K562 (cell line): ENCODE measurements at regions not wholly inside any gene's neighbourhood (a gene's known extent, or its start where the extent isn't known, plus 50 kb on each side); places are given as distances from the start of the nearest gene placed in this dataset.

Experiments
- ATAC-seq: fragments of 200-7000 bp; cut with Tn5 transposase; 3 replicates; pipeline ENCODE4 v1.9.1; 2020; ENCODE audit warnings: moderate library complexity
- BruUV-seq: library from RNA; stranded (reverse); fragments of 400-500 nt; replicated peaks from 2 replicates; lab custom pipeline; 2021; lab: Mats Ljungman, UMichigan
- CTCF ChIA-PET: fragments of 300-600 bp; formaldehyde crosslinking; extraction: SDS; loops from one replicate; lab custom pipeline; 2021; ENCODE audit warnings: low intra/inter-chr PET ratio; lab: Yijun Ruan, JAX
- POLR2A ChIA-PET: fragments of 300-600, 350-650 bp; sonication (Branson Sonifier 250); formaldehyde crosslinking; extraction: SDS; loops from one replicate; lab custom pipeline; 2021; ENCODE audit warnings: antibody characterized with exemption, inconsistent platforms; lab: Yijun Ruan, JAX
- DNase-seq, 4 experiments: peaks; one replicate each; pipeline versions ENCODE4 v3.0.0 to v3.0.0-alpha.2; 2011 to 2018; ENCODE audit warnings: low spot score in 3 of 4, mixed read lengths in 3 of 4; ENCODE audit errors: extremely low read depth in 1 of 4
- FAIRE-seq: peaks from 2 replicates; lab custom pipeline; 2011; peaks lifted over from hg19 to GRCh38; lab: Jason Lieb, UNC
- H2AFZ ChIP-seq: 2 replicates; pipeline ENCODE4 v1.6.0; 2011; ENCODE audit warnings: low read depth, low read length, control low read depth, inconsistent platforms
- H3K27ac ChIP-seq: fragments of 200-600 bp; 3 replicates; pipeline ENCODE4 v1.8.0; 2011; ENCODE audit warnings: low read depth, mild to moderate bottlenecking, control low read depth, inconsistent platforms, low read length, moderate library complexity, mixed read lengths; ENCODE audit errors: extremely low read depth
- H3K27me3 ChIP-seq, 2 experiments: fragments of 300-600 bp in 1 of 2; 2 replicates in 1 of 2; 3 replicates in 1 of 2; pipeline versions ENCODE4 v1.6.0 to v1.8.0; 2011; ENCODE audit warnings: inconsistent platforms in 2 of 2, low read length in 2 of 2, mild to moderate bottlenecking in 1 of 2, mixed read lengths in 1 of 2, moderate library complexity in 1 of 2; ENCODE audit not compliant: control insufficient read depth in 2 of 2, insufficient read depth in 2 of 2
- H3K36me3 ChIP-seq: fragments of 300-600 bp; 3 replicates; pipeline ENCODE4 v1.8.0; 2011; ENCODE audit warnings: mild to moderate bottlenecking, low read length, inconsistent platforms; ENCODE audit not compliant: control insufficient read depth, insufficient read depth
- H3K4me1 ChIP-seq, 2 experiments: fragments of 200-600 bp in 1 of 2; replicated peaks in 1 of 2; 2 replicates in 1 of 2; 3 replicates in 1 of 2; pipeline versions ENCODE4 v1.5.1 to v1.8.0; 2011; ENCODE audit warnings: inconsistent platforms in 2 of 2, low read length in 2 of 2, mild to moderate bottlenecking in 1 of 2, mixed read lengths in 1 of 2, moderate library complexity in 1 of 2; ENCODE audit not compliant: control insufficient read depth in 2 of 2, insufficient read depth in 2 of 2
- H3K4me2 ChIP-seq: 2 replicates; pipeline ENCODE4 v1.6.1; 2011; ENCODE audit warnings: low read length, control low read depth, inconsistent platforms, mixed read lengths; ENCODE audit not compliant: insufficient read depth
- H3K4me3 ChIP-seq: fragments of 200-600 bp; sonication (generic), shearing (Covaris generic); 2 replicates; pipeline ENCODE4 v1.5.1; 2016; ENCODE audit warnings: control low read depth, inconsistent platforms
- H3K79me2 ChIP-seq: fragments of 200-600 bp; 3 replicates; pipeline ENCODE4 v1.8.0; 2011; ENCODE audit warnings: low read length, inconsistent platforms; ENCODE audit not compliant: control insufficient read depth, insufficient read depth
- H3K9ac ChIP-seq, 2 experiments: 2 replicates each; pipeline versions ENCODE4 v1.6.0 to v1.6.1; 2011; ENCODE audit warnings: low read depth in 2 of 2, low read length in 2 of 2, control low read depth in 1 of 2, inconsistent platforms in 1 of 2, mild to moderate bottlenecking in 1 of 2, mixed read lengths in 1 of 2; ENCODE audit not compliant: insufficient read depth in 1 of 2
- H3K9me1 ChIP-seq: one replicate; pipeline ENCODE4 v1.6.0; 2011; ENCODE audit warnings: inconsistent platforms, mild to moderate bottlenecking, low read length, moderate library complexity; ENCODE audit not compliant: control insufficient read depth, insufficient read depth
- H3K9me3 ChIP-seq: replicated peaks from 2 replicates; pipeline ENCODE4 v1.5.1; 2011; ENCODE audit warnings: low read depth, low read length, inconsistent platforms; ENCODE audit not compliant: control insufficient read depth, insufficient read depth
- H4K20me1 ChIP-seq: replicated peaks from 2 replicates; pipeline ENCODE4 v1.6.1; 2011; ENCODE audit warnings: low read length, inconsistent platforms, mixed read lengths; ENCODE audit not compliant: control insufficient read depth, insufficient read depth
- DNMT1 ChIP-seq: fragments of 450-650 bp; IDR thresholded peaks from 2 replicates; pipeline ENCODE4 v1.6.1; 2016; ENCODE audit warnings: antibody characterized with exemption, mild to moderate bottlenecking
- E2F3 ChIP-seq: fragments of 250-450 bp; sonication (Bioruptor Pico); IDR thresholded peaks from 2 replicates; pipeline ENCODE4 v1.4.0; 2020; ENCODE audit warnings: mild to moderate bottlenecking
- HDAC8 ChIP-seq: fragments of 450-650 bp; IDR thresholded peaks from 2 replicates; pipeline ENCODE4 v1.6.1; 2016; ENCODE audit warnings: mild to moderate bottlenecking, missing genetic modification characterization, moderate library complexity, missing compliant biosample characterization
- MAFF ChIP-seq: IDR thresholded peaks from 2 replicates; pipeline ENCODE4 v1.6.1; 2012; ENCODE audit warnings: low read length, improper control_type of control experiment
- MCM7 ChIP-seq, 2 experiments: fragments of 450-650 bp; IDR thresholded peaks; 2 replicates each; pipeline ENCODE4 v1.6.1; 2016 to 2018
- PML ChIP-seq: IDR thresholded peaks from 2 replicates; pipeline ENCODE4 v1.6.1; 2012; ENCODE audit warnings: low read length, inconsistent platforms
- POLR2A ChIP-seq: fragments of 450-650 bp; conservative IDR thresholded peaks from 2 replicates; pipeline ENCODE4 v1.6.1; 2016
- ZNF41 ChIP-seq: fragments of 250-450 bp; sonication (Bioruptor Pico); conservative IDR thresholded peaks from 2 replicates; pipeline ENCODE4 v1.4.0; 2020; ENCODE audit warnings: mild to moderate bottlenecking
- WGBS: fragments of 100-300 bp; shearing (Covaris generic); methylation state at CpG from one replicate; pipeline ENCODE4 v1.1.6; 2016; ENCODE audit warnings: low coverage, mixed read lengths; ENCODE audit not compliant: insufficient coverage; ENCODE audit errors: missing lambda C conversion rate; 5-methylcytosine and 5-hydroxymethylcytosine counted together
- in situ Hi-C: fragments of 300-500 bp; cut with MboI; formaldehyde crosslinking; loops from 4 replicates; pipeline ENCODE4 v1.15.0; 2018; ENCODE audit warnings: inconsistent platforms, mixed read lengths
- intact Hi-C: fragments of 100-400 bp; cut with micrococcal nuclease; formaldehyde crosslinking; loops from 2 replicates; pipeline ENCODE4 v1.14.2; 2022
- TF ChIP-seq, protein P1 (sequence below): fragments of 450-650 bp; formaldehyde crosslinking; IDR thresholded peaks from 2 replicates; pipeline ENCODE4 v1.4.0; 2020; ENCODE audit warnings: mild to moderate bottlenecking, moderate library complexity
- TF ChIP-seq, protein P2 (sequence below), 2 experiments: IDR thresholded peaks in 1 of 2; conservative IDR thresholded peaks in 1 of 2; 2 replicates each; pipeline ENCODE4 v1.6.1; 2016; ENCODE audit warnings: low read depth in 2 of 2, mild to moderate bottlenecking in 1 of 2, missing compliant biosample characterization in 1 of 2, missing genetic modification characterization in 1 of 2, moderate library complexity in 1 of 2

DNA sequence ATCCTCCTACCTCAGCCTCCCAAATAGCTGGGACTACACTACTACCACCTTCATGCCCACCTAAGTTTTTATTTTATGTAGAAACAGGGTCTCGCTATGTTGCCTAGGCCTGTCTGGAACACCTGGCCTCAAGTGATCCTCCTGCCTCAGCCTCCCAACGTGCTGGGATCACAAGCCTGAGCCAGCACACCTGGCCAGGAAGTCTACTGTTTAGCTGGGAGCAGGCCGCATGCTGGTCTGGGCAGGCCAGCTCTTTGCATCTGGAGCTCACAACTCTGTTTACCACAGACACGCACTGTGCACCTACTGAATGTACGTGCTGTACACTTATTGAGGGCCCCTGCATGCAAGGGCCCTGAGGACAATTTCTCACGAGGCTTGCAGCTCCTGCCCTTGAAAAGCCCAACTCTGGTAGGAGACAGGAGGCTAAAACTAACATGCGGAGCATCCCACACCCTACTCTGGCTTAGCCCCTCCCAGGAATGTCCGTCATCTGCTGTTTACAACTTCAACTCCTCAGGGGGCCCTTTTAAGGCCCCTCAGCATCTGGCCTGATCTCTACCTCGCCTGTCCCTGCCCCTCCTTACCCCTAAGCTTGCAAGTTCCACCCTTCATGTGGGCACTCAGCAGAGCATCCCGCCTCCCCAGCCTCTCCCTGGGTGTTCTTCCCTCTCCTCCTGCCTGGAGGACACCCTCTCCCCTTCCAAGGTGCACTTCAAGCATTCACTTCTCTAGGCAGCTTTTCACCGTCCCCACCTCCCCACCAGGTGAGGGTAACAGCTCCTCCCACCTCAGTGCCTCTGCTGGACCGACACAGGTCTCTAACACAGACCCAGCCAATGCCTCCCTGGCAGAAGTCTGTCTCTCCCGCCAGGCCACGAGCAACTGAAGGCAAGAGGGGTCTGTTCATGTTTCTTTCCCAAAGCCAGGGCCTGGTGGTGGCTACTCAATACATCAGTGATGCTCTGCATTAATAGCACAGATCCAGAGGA is 114.2 kb upstream of the UQCRFS1 start:
- no TSS peak for BruUV-seq
- 0% methylated on average over 14 of the region's 14 CpGs for WGBS

More for the DNA sequence above, 114.2 kb upstream of the UQCRFS1 start:
- Histone ChIP-seq H4K20me1 (no peaks in the 10 kb centered on the region; the same call in 1 of the 2 replicates), H3K9ac (no peak overlapping the region), H3K36me3 (no peaks in the 10 kb centered on the region), H2AFZ (no peak overlapping the region), H3K27me3 (peaks cover 5 to 18% of the 10 kb centered on the region in 2 experiments; a peak in 3 of 5 replicates), H3K79me2 (no peaks in the 10 kb centered on the region), H3K4me3 (no peak overlapping the region), H3K4me2 (no peak overlapping the region), H3K27ac (no peak overlapping the region), H3K9me1 (no peaks in the 10 kb centered on the region), H3K4me1 (no peaks in the 10 kb centered on the region), H3K9me3 (no peaks in the 10 kb centered on the region)
- CTCF ChIA-PET, result no interaction called here
- POLR2A ChIA-PET, result no interaction called here
- ATAC-seq (no peak), FAIRE-seq (no peak), DNase-seq (no peak)
- TF ChIP-seq, protein P1, sequence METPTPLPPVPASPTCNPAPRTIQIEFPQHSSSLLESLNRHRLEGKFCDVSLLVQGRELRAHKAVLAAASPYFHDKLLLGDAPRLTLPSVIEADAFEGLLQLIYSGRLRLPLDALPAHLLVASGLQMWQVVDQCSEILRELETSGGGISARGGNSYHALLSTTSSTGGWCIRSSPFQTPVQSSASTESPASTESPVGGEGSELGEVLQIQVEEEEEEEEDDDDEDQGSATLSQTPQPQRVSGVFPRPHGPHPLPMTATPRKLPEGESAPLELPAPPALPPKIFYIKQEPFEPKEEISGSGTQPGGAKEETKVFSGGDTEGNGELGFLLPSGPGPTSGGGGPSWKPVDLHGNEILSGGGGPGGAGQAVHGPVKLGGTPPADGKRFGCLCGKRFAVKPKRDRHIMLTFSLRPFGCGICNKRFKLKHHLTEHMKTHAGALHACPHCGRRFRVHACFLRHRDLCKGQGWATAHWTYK (CRISPR knock-in tag), result no peak
- TF ChIP-seq MCM7 (IDR thresholded peaks at IDR 0.05) (no peak), MAFF (no peak), DNMT1 (no peak), HDAC8 (tag) (no peak), E2F3 (CRISPR knock-in tag) (no peak), POLR2A (no peak), PML (no peak), ZNF41 (CRISPR knock-in tag) (no peak)
- TF ChIP-seq, protein P2, sequence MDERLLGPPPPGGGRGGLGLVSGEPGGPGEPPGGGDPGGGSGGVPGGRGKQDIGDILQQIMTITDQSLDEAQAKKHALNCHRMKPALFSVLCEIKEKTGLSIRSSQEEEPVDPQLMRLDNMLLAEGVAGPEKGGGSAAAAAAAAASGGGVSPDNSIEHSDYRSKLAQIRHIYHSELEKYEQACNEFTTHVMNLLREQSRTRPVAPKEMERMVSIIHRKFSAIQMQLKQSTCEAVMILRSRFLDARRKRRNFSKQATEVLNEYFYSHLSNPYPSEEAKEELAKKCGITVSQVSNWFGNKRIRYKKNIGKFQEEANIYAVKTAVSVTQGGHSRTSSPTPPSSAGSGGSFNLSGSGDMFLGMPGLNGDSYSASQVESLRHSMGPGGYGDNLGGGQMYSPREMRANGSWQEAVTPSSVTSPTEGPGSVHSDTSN (CRISPR knock-in tag; IDR thresholded peaks at IDR 0.05; ENCODE audit: low read depth), result no peak
- TF ChIP-seq, protein P2 (tag; conservative IDR thresholded peaks at IDR 0.05; ENCODE audit: low read depth), result no peak
- in situ Hi-C loops, result no loop called here
- intact Hi-C loops, result no loop called here
